ENCODE measurements at regions not wholly inside any gene's neighbourhood (a gene's known extent, or its start where the extent isn't known, plus 50 kb on each side); places are given as distances from the start of the nearest gene placed in this dataset.
A peak's percentile ranks its signal among the peaks of the same experiment; 100 is the strongest.

GRCh38 chr6:165776691-165777090 is 113.7 kb upstream of the PDE10A start:
- Histone ChIP-seq H3K9me3 (ENCODE audit: control insufficient read depth in 5 of 5, low read length in 5 of 5) (no peaks in the 10 kb centered on the region), H3K9ac (ENCODE audit: low read length in 5 of 5) (no peak overlapping the region), H3K27ac (ENCODE audit: low read depth, low read length) (no peak overlapping the region), H3K4me3 (ENCODE audit: low read depth in 1 of 5, low read length in 5 of 5) (no peak overlapping the region), H3K27me3 (ENCODE audit: control insufficient read depth in 5 of 5, insufficient read depth in 4 of 5, low read length in 5 of 5) (peaks cover 0 to 12% (median 4%) of the 10 kb centered on the region in 5 donors), H3K4me1 (ENCODE audit: control insufficient read depth in 5 of 5, insufficient read depth in 5 of 5, low read length in 5 of 5) (peaks cover 0 to 9% (median 3%) of the 10 kb centered on the region in 5 donors), H3K36me3 (ENCODE audit: control insufficient read depth in 5 of 5, insufficient read depth in 5 of 5, low read length in 5 of 5) (no peaks in the 10 kb centered on the region)

GRCh38 chr6:165775721-165776120 is 112.7 kb upstream of the PDE10A start:
- peaks cover 0 to 9% (median 3%) of the 10 kb centered on the region in 5 donors for H3K4me1 ChIP-seq (ENCODE audit: control insufficient read depth in 5 of 5, insufficient read depth in 5 of 5, low read length in 5 of 5)
- no peak overlapping the region for H3K9ac ChIP-seq (ENCODE audit: low read length in 5 of 5)
- peaks cover 0 to 14% (median 4%) of the 10 kb centered on the region in 5 donors for H3K27me3 ChIP-seq (ENCODE audit: control insufficient read depth in 5 of 5, insufficient read depth in 4 of 5, low read length in 5 of 5)
- H3K4me3 ChIP-seq (ENCODE audit: low read depth in 1 of 5, low read length in 5 of 5): no peak overlapping the region
- no peak overlapping the region for H3K27ac ChIP-seq (ENCODE audit: low read depth, low read length)
- H3K9me3 ChIP-seq (ENCODE audit: control insufficient read depth in 5 of 5, low read length in 5 of 5): no peaks in the 10 kb centered on the region
- no peaks in the 10 kb centered on the region for H3K36me3 ChIP-seq (ENCODE audit: control insufficient read depth in 5 of 5, insufficient read depth in 5 of 5, low read length in 5 of 5)

- H3K4me1 ChIP-seq (ENCODE audit: control insufficient read depth in 5 of 5, insufficient read depth in 5 of 5, low read length in 5 of 5): peaks cover 0 to 9% (median 3%) of the 10 kb centered on the region in 5 donors
- H3K27ac ChIP-seq (ENCODE audit: low read depth, low read length): no peak overlapping the region
- no peaks in the 10 kb centered on the region for H3K9me3 ChIP-seq (ENCODE audit: control insufficient read depth in 5 of 5, low read length in 5 of 5)
- H3K4me3 ChIP-seq (ENCODE audit: low read depth in 1 of 5, low read length in 5 of 5): peak overlapping the region in 2 of 5 donors; percentile 14 to 37
- H3K9ac ChIP-seq (ENCODE audit: low read length in 5 of 5): no peak overlapping the region
- H3K27me3 ChIP-seq (ENCODE audit: control insufficient read depth in 5 of 5, insufficient read depth in 4 of 5, low read length in 5 of 5): peaks cover 0 to 16% (median 4%) of the 10 kb centered on the region in 5 donors
- H3K36me3 ChIP-seq (ENCODE audit: control insufficient read depth in 5 of 5, insufficient read depth in 5 of 5, low read length in 5 of 5): no peaks in the 10 kb centered on the region
Observed at GRCh38 chr6:165774903-165775601, 112.0 kb upstream of the PDE10A start.

GRCh38 chr6:165770397-165771082 is 107.5 kb upstream of the PDE10A start:
- Histone ChIP-seq H3K4me1 (ENCODE audit: control insufficient read depth in 5 of 5, insufficient read depth in 5 of 5, low read length in 5 of 5) (peaks cover 0 to 28% (median 8%) of the 10 kb centered on the region in 5 donors), H3K4me3 (ENCODE audit: low read depth in 1 of 5, low read length in 5 of 5) (no peak overlapping the region), H3K9ac (ENCODE audit: low read length in 5 of 5) (no peak overlapping the region), H3K27me3 (ENCODE audit: control insufficient read depth in 5 of 5, insufficient read depth in 4 of 5, low read length in 5 of 5) (peaks cover 0 to 10% (median 4%) of the 10 kb centered on the region in 5 donors), H3K9me3 (ENCODE audit: control insufficient read depth in 5 of 5, low read length in 5 of 5) (no peaks in the 10 kb centered on the region), H3K27ac (ENCODE audit: low read depth, low read length) (no peak overlapping the region), H3K36me3 (ENCODE audit: control insufficient read depth in 5 of 5, insufficient read depth in 5 of 5, low read length in 5 of 5) (no peaks in the 10 kb centered on the region)

- Histone ChIP-seq H3K27ac (ENCODE audit: low read depth, low read length) (no peak overlapping the region), H3K9me3 (ENCODE audit: control insufficient read depth in 5 of 5, low read length in 5 of 5) (no peaks in the 10 kb centered on the region), H3K9ac (ENCODE audit: low read length in 5 of 5) (no peak overlapping the region), H3K4me3 (ENCODE audit: low read depth in 1 of 5, low read length in 5 of 5) (no peak overlapping the region), H3K4me1 (ENCODE audit: control insufficient read depth in 5 of 5, insufficient read depth in 5 of 5, low read length in 5 of 5) (peaks cover 0 to 21% (median under 1%) of the 10 kb centered on the region in 5 donors), H3K36me3 (ENCODE audit: control insufficient read depth in 5 of 5, insufficient read depth in 5 of 5, low read length in 5 of 5) (no peaks in the 10 kb centered on the region), H3K27me3 (ENCODE audit: control insufficient read depth in 5 of 5, insufficient read depth in 4 of 5, low read length in 5 of 5) (peaks cover 0 to 5% (median 1%) of the 10 kb centered on the region in 5 donors)
Observed at GRCh38 chr6:165769884-165770283, 106.8 kb upstream of the PDE10A start.

GRCh38 chr6:165769401-165769800 is 106.4 kb upstream of the PDE10A start:
- Histone ChIP-seq H3K4me1 (ENCODE audit: control insufficient read depth in 5 of 5, insufficient read depth in 5 of 5, low read length in 5 of 5) (peaks cover 0 to 19% (median 0%) of the 10 kb centered on the region in 5 donors), H3K9ac (ENCODE audit: low read length in 5 of 5) (no peak overlapping the region), H3K36me3 (ENCODE audit: control insufficient read depth in 5 of 5, insufficient read depth in 5 of 5, low read length in 5 of 5) (no peaks in the 10 kb centered on the region), H3K9me3 (ENCODE audit: control insufficient read depth in 5 of 5, low read length in 5 of 5) (no peaks in the 10 kb centered on the region), H3K27ac (ENCODE audit: low read depth, low read length) (no peak overlapping the region), H3K27me3 (ENCODE audit: control insufficient read depth in 5 of 5, insufficient read depth in 4 of 5, low read length in 5 of 5) (peaks cover 0 to 4% (median 0%) of the 10 kb centered on the region in 5 donors), H3K4me3 (ENCODE audit: low read depth in 1 of 5, low read length in 5 of 5) (no peak overlapping the region)

GRCh38 chr6:165768961-165769360 is 105.9 kb upstream of the PDE10A start:
- Histone ChIP-seq H3K27me3 (ENCODE audit: control insufficient read depth in 5 of 5, insufficient read depth in 4 of 5, low read length in 5 of 5) (peaks cover 0 to 4% (median 0%) of the 10 kb centered on the region in 5 donors), H3K9me3 (ENCODE audit: control insufficient read depth in 5 of 5, low read length in 5 of 5) (no peaks in the 10 kb centered on the region), H3K4me3 (ENCODE audit: low read depth in 1 of 5, low read length in 5 of 5) (no peak overlapping the region), H3K36me3 (ENCODE audit: control insufficient read depth in 5 of 5, insufficient read depth in 5 of 5, low read length in 5 of 5) (no peaks in the 10 kb centered on the region), H3K9ac (ENCODE audit: low read length in 5 of 5) (no peak overlapping the region), H3K4me1 (ENCODE audit: control insufficient read depth in 5 of 5, insufficient read depth in 5 of 5, low read length in 5 of 5) (peaks cover 0 to 19% (median 0%) of the 10 kb centered on the region in 5 donors), H3K27ac (ENCODE audit: low read depth, low read length) (no peak overlapping the region)

- H3K9me3 ChIP-seq (ENCODE audit: control insufficient read depth in 5 of 5, low read length in 5 of 5): peaks cover 0 to 4% (median under 1%) of the 10 kb centered on the region in 5 donors
- peak overlapping the region; percentile 21 for H3K27ac ChIP-seq (ENCODE audit: low read depth, low read length)
- H3K9ac ChIP-seq (ENCODE audit: low read length in 5 of 5): no peak overlapping the region
- H3K27me3 ChIP-seq (ENCODE audit: control insufficient read depth in 5 of 5, insufficient read depth in 4 of 5, low read length in 5 of 5): peaks cover 0 to 4% (median 0%) of the 10 kb centered on the region in 5 donors
- peaks cover 0 to 19% (median 0%) of the 10 kb centered on the region in 5 donors for H3K4me1 ChIP-seq (ENCODE audit: control insufficient read depth in 5 of 5, insufficient read depth in 5 of 5, low read length in 5 of 5)
- no peaks in the 10 kb centered on the region for H3K36me3 ChIP-seq (ENCODE audit: control insufficient read depth in 5 of 5, insufficient read depth in 5 of 5, low read length in 5 of 5)
- H3K4me3 ChIP-seq (ENCODE audit: low read depth in 1 of 5, low read length in 5 of 5): no peak overlapping the region
Observed at GRCh38 chr6:165767228-165767627, 104.2 kb upstream of the PDE10A start.

- H3K27ac ChIP-seq (ENCODE audit: low read depth, low read length): peak overlapping the region; percentile 21
- peaks cover 0 to 19% (median 0%) of the 10 kb centered on the region in 5 donors for H3K4me1 ChIP-seq (ENCODE audit: control insufficient read depth in 5 of 5, insufficient read depth in 5 of 5, low read length in 5 of 5)
Observed at GRCh38 chr6:165766457-165766856, 103.4 kb upstream of the PDE10A start.

GRCh38 chr6:165766026-165766425 is 103.0 kb upstream of the PDE10A start:
- peak overlapping the region; percentile 18 for H3K27ac ChIP-seq (ENCODE audit: low read depth, low read length)
- peaks cover 0 to 13% (median 3%) of the 10 kb centered on the region in 5 donors for H3K9me3 ChIP-seq (ENCODE audit: control insufficient read depth in 5 of 5, low read length in 5 of 5)
- no peaks in the 10 kb centered on the region for H3K36me3 ChIP-seq (ENCODE audit: control insufficient read depth in 5 of 5, insufficient read depth in 5 of 5, low read length in 5 of 5)
- H3K9ac ChIP-seq (ENCODE audit: low read length in 5 of 5): no peak overlapping the region
- no peak overlapping the region for H3K4me3 ChIP-seq (ENCODE audit: low read depth in 1 of 5, low read length in 5 of 5)
- peaks cover 0 to 19% (median 0%) of the 10 kb centered on the region in 5 donors for H3K4me1 ChIP-seq (ENCODE audit: control insufficient read depth in 5 of 5, insufficient read depth in 5 of 5, low read length in 5 of 5)
- H3K27me3 ChIP-seq (ENCODE audit: control insufficient read depth in 5 of 5, insufficient read depth in 4 of 5, low read length in 5 of 5): peaks cover 0 to 4% (median 0%) of the 10 kb centered on the region in 5 donors

More at GRCh38 chr6:165766457-165766856, 103.4 kb upstream of the PDE10A start:
- H3K9me3 ChIP-seq (ENCODE audit: control insufficient read depth in 5 of 5, low read length in 5 of 5): peaks cover 0 to 9% (median 3%) of the 10 kb centered on the region in 5 donors
- no peak overlapping the region for H3K9ac ChIP-seq (ENCODE audit: low read length in 5 of 5)
- H3K4me3 ChIP-seq (ENCODE audit: low read depth in 1 of 5, low read length in 5 of 5): no peak overlapping the region
- no peaks in the 10 kb centered on the region for H3K36me3 ChIP-seq (ENCODE audit: control insufficient read depth in 5 of 5, insufficient read depth in 5 of 5, low read length in 5 of 5)
- peaks cover 0 to 4% (median 0%) of the 10 kb centered on the region in 5 donors for H3K27me3 ChIP-seq (ENCODE audit: control insufficient read depth in 5 of 5, insufficient read depth in 4 of 5, low read length in 5 of 5)
